Omental fat pad (tissue), 3 donors: ENCODE measurements at regions not wholly inside any gene's neighbourhood (a gene's known extent, or its start where the extent isn't known, plus 50 kb on each side); places are given as distances from the start of the nearest gene placed in this dataset.

Experiments used
- ATAC-seq: fragments of 150-250 bp; one replicate; pipeline ENCODE4 v1.9.1; 2016; ENCODE audit warnings: mild to moderate bottlenecking, moderate library complexity; ENCODE audit not compliant: low FRiP score
- DNase-seq: peaks from one replicate; pipeline ENCODE4 v3.0.0-alpha.2; 2019; ENCODE audit warnings: low spot score
- CTCF ChIP-seq, 3 donors: fragments of 450-650 bp; IDR thresholded peaks; one replicate each; pipeline ENCODE4 v1.5.1; 2016 to 2017; ENCODE audit warnings: antibody characterized with exemption in 3 of 3, mild to moderate bottlenecking in 3 of 3, moderate library complexity in 2 of 3

GRCh38 chr4:66899422-66900065, 645.8 kb downstream of the CENPC start:
- TF ChIP-seq CTCF (IDR thresholded peaks at IDR 0.05), result no peak
- ATAC-seq (no peak), DNase-seq (no peak)

GRCh38 chr4:66893807-66894206, 651.5 kb downstream of the CENPC start:
- DNase-seq (no peak), ATAC-seq (no peak)
- TF ChIP-seq CTCF (IDR thresholded peaks at IDR 0.05), result no peak

- DNase-seq, result no peak
- TF ChIP-seq CTCF (IDR thresholded peaks at IDR 0.05), result no peak
- ATAC-seq, result no peak
Observed at GRCh38 chr4:66887061-66887460, 658.2 kb downstream of the CENPC start.

GRCh38 chr4:66885501-66886165, 659.7 kb downstream of the CENPC start:
- no peak for TF ChIP-seq CTCF (IDR thresholded peaks at IDR 0.05)
- ATAC-seq, result no peak
- no peak for DNase-seq

GRCh38 chr4:66876946-66877345, 668.4 kb downstream of the CENPC start:
- no peak for ATAC-seq
- no peak for TF ChIP-seq CTCF (IDR thresholded peaks at IDR 0.05)
- DNase-seq, result no peak

- TF ChIP-seq CTCF (IDR thresholded peaks at IDR 0.05), result no peak
- DNase-seq (no peak), ATAC-seq (no peak)
Observed at GRCh38 chr4:66872661-66873060, 672.6 kb downstream of the CENPC start.

- ATAC-seq (no peak), DNase-seq (no peak)
- TF ChIP-seq CTCF (IDR thresholded peaks at IDR 0.05), result no peak
Observed at GRCh38 chr4:66863481-66863880, 681.8 kb downstream of the CENPC start.
